Peyer's patch (tissue), 4 donors: ENCODE measurements at regions not wholly inside any gene's neighbourhood (a gene's known extent, or its start where the extent isn't known, plus 50 kb on each side); places are given as distances from the start of the nearest gene placed in this dataset.

Experiments used
- DNase-seq, 3 donors: peaks; one replicate each; pipeline ENCODE4 v3.0.0-alpha.2; 2017 to 2019
- H3K27ac ChIP-seq, 4 donors: fragments of 200-600 bp; sonication (generic); one replicate each; pipeline ENCODE4 v1.5.1; 2016 to 2019
- H3K27me3 ChIP-seq, 2 donors: fragments of 200-600 bp; sonication (generic); one replicate each; pipeline ENCODE4 v1.5.1; 2019
- H3K36me3 ChIP-seq, 3 donors: fragments of 200-600 bp; sonication (generic); one replicate each; pipeline ENCODE4 v1.5.1; 2016 to 2019
- H3K4me1 ChIP-seq, 4 donors: fragments of 200-600 bp; sonication (generic); one replicate each; pipeline ENCODE4 v1.5.1; 2016 to 2019
- H3K4me3 ChIP-seq, 4 donors: fragments of 200-600 bp; sonication (generic); 1 replicate in 3 of 4; 2 replicates in 1 of 4; pipeline ENCODE4 v1.5.1; 2016 to 2019; ENCODE audit warnings: mild to moderate bottlenecking in 1 of 4
- H3K9me3 ChIP-seq, 4 donors: fragments of 200-600 bp; sonication (generic); one replicate each; pipeline ENCODE4 v1.5.1; 2016 to 2019; ENCODE audit warnings: mild to moderate bottlenecking in 1 of 4
- CTCF ChIP-seq, 6 experiments: fragments of 450-650 bp in 4 of 6; fragments of 200-600 bp in 2 of 6; sonication (generic) in 1 of 6; IDR thresholded peaks; one replicate each; pipeline ENCODE4 v1.5.1; 2017 to 2019; ENCODE audit warnings: antibody characterized with exemption in 6 of 6, mild to moderate bottlenecking in 3 of 6, moderate library complexity in 1 of 6
- POLR2A ChIP-seq, 2 donors: fragments of 450-650 bp; IDR thresholded peaks; one replicate each; pipeline ENCODE4 v1.5.1; 2017; ENCODE audit warnings: antibody characterized with exemption in 2 of 2, mild to moderate bottlenecking in 2 of 2, moderate library complexity in 2 of 2

GRCh38 chr2:133624551-133624950 lies 56.3 kb upstream of the NCKAP5 start:
- Histone ChIP-seq H3K36me3 (no peaks in the 10 kb centered on the region), H3K27ac (no peak overlapping the region), H3K4me1 (no peaks in the 10 kb centered on the region), H3K9me3 (no peaks in the 10 kb centered on the region), H3K4me3 (no peak overlapping the region), H3K27me3 (no peaks in the 10 kb centered on the region)
- no peak for TF ChIP-seq CTCF (IDR thresholded peaks at IDR 0.05)
- TF ChIP-seq POLR2A (IDR thresholded peaks at IDR 0.05) = no peak
- DNase-seq = no peak

GRCh38 chr2:133627741-133628140 lies 59.5 kb upstream of the NCKAP5 start:
- Histone ChIP-seq H3K4me3 (no peak overlapping the region), H3K36me3 (no peaks in the 10 kb centered on the region), H3K9me3 (no peaks in the 10 kb centered on the region), H3K27me3 (no peaks in the 10 kb centered on the region), H3K4me1 (no peaks in the 10 kb centered on the region), H3K27ac (no peak overlapping the region)
- no peak for TF ChIP-seq POLR2A (IDR thresholded peaks at IDR 0.05)
- no peak for TF ChIP-seq CTCF (IDR thresholded peaks at IDR 0.05)
- no peak for DNase-seq

- DNase-seq = no peak
- H3K27ac ChIP-seq = no peak overlapping the region
- no peak overlapping the region for H3K4me3 ChIP-seq
- TF ChIP-seq CTCF (IDR thresholded peaks at IDR 0.05) = no peak
- TF ChIP-seq POLR2A (IDR thresholded peaks at IDR 0.05) = no peak
- H3K9me3 ChIP-seq = no peaks in the 10 kb centered on the region
- H3K4me1 ChIP-seq = no peaks in the 10 kb centered on the region
- H3K27me3 ChIP-seq = no peaks in the 10 kb centered on the region
- H3K36me3 ChIP-seq = no peaks in the 10 kb centered on the region
Observed at GRCh38 chr2:133633309-133633708, 65.0 kb upstream of the NCKAP5 start.

GRCh38 chr2:133633881-133634409 lies 65.7 kb upstream of the NCKAP5 start:
- no peaks in the 10 kb centered on the region for H3K9me3 ChIP-seq
- no peaks in the 10 kb centered on the region for H3K36me3 ChIP-seq
- no peak for TF ChIP-seq POLR2A (IDR thresholded peaks at IDR 0.05)
- TF ChIP-seq CTCF (IDR thresholded peaks at IDR 0.05) = no peak
- H3K4me1 ChIP-seq = no peaks in the 10 kb centered on the region
- no peak overlapping the region for H3K27ac ChIP-seq
- no peak for DNase-seq
- H3K27me3 ChIP-seq = no peaks in the 10 kb centered on the region
- no peak overlapping the region for H3K4me3 ChIP-seq

- no peaks in the 10 kb centered on the region for H3K9me3 ChIP-seq
- H3K36me3 ChIP-seq = no peaks in the 10 kb centered on the region
- no peaks in the 10 kb centered on the region for H3K27me3 ChIP-seq
- no peak overlapping the region for H3K27ac ChIP-seq
- DNase-seq = no peak
- TF ChIP-seq POLR2A (IDR thresholded peaks at IDR 0.05) (no peak), CTCF (IDR thresholded peaks at IDR 0.05) (no peak)
- H3K4me1 ChIP-seq = no peaks in the 10 kb centered on the region
- H3K4me3 ChIP-seq = no peak overlapping the region
Observed at GRCh38 chr2:133635131-133635530, 66.9 kb upstream of the NCKAP5 start.

GRCh38 chr2:133636287-133636686 lies 68.0 kb upstream of the NCKAP5 start:
- no peaks in the 10 kb centered on the region for H3K27me3 ChIP-seq
- H3K4me1 ChIP-seq = no peaks in the 10 kb centered on the region
- no peak overlapping the region for H3K4me3 ChIP-seq
- no peak for TF ChIP-seq POLR2A (IDR thresholded peaks at IDR 0.05)
- no peak for TF ChIP-seq CTCF (IDR thresholded peaks at IDR 0.05)
- no peak overlapping the region for H3K27ac ChIP-seq
- no peak for DNase-seq
- H3K36me3 ChIP-seq = no peaks in the 10 kb centered on the region
- H3K9me3 ChIP-seq = no peaks in the 10 kb centered on the region
